ENCODE measurements at regions not wholly inside any gene's neighbourhood (a gene's known extent, or its start where the extent isn't known, plus 50 kb on each side); places are given as distances from the start of the nearest gene placed in this dataset.

- ATAC-seq (replicated peaks in 1 of 4), result no peak
- Mint-ChIP-seq H3K27ac (no peak overlapping the region), H3K4me3 (no peak overlapping the region), H3K27me3 (peaks cover 4 to 14% of the 10 kb centered on the region in 2 donors), H3K36me3 (no peaks in the 10 kb centered on the region), H3K4me1 (no peaks in the 10 kb centered on the region), H3K9me3 (peaks cover 3 to 12% (median 7%) of the 10 kb centered on the region in 3 donors)
- POLR2A ChIA-PET, result no interaction called here
- CTCF ChIA-PET, result no interaction called here
- no peak for DNase-seq
- WGBS (ENCODE audit: insufficient coverage), result 95% methylated on average over 2 of the region's 3 CpGs
- no peaks in the 10 kb centered on the region for H3K9me3 ChIP-seq
- H3K4me1 ChIP-seq (ENCODE audit: control insufficient read depth in 1 of 2, extremely low read depth in 1 of 2, insufficient read depth in 2 of 2, low read length in 2 of 2), result no peaks in the 10 kb centered on the region
- H3K36me3 ChIP-seq (ENCODE audit: control insufficient read depth in 2 of 2, extremely low read depth in 1 of 2, insufficient read depth in 1 of 2, low read length in 1 of 2), result no peaks in the 10 kb centered on the region
- no peak overlapping the region for H3K27ac ChIP-seq (ENCODE audit: low read length)
- no peak overlapping the region for H3K4me3 ChIP-seq (ENCODE audit: control insufficient read depth in 1 of 2, extremely low read depth in 1 of 2, low read length in 1 of 2)
- peaks cover 0 to under 1% of the 10 kb centered on the region in 2 experiments for H3K27me3 ChIP-seq (replicated peaks in 1 of 2; ENCODE audit: control insufficient read depth in 2 of 2, extremely low read depth in 1 of 2, insufficient read depth in 2 of 2, low read length in 1 of 2)
These were observed 209.1 kb upstream of the TUT7 start for GRCh38 chr9:86563350-86563749.

- H3K27me3 Mint-ChIP-seq, result peaks cover 3 to 10% of the 10 kb centered on the region in 2 donors
- no peak for ATAC-seq (replicated peaks in 1 of 4)
- no peaks in the 10 kb centered on the region for H3K4me1 ChIP-seq (ENCODE audit: control insufficient read depth in 1 of 2, extremely low read depth in 1 of 2, insufficient read depth in 2 of 2, low read length in 2 of 2)
- H3K36me3 Mint-ChIP-seq, result no peaks in the 10 kb centered on the region
- H3K27ac ChIP-seq (ENCODE audit: low read length), result no peak overlapping the region
- peaks cover 3 to 11% (median 3%) of the 10 kb centered on the region in 3 donors for H3K9me3 Mint-ChIP-seq
- H3K4me3 ChIP-seq (ENCODE audit: control insufficient read depth in 1 of 2, extremely low read depth in 1 of 2, low read length in 1 of 2), result no peak overlapping the region
- H3K27me3 ChIP-seq (replicated peaks in 1 of 2; ENCODE audit: control insufficient read depth in 2 of 2, extremely low read depth in 1 of 2, insufficient read depth in 2 of 2, low read length in 1 of 2), result no peaks in the 10 kb centered on the region
- H3K4me1 Mint-ChIP-seq, result no peaks in the 10 kb centered on the region
- POLR2A ChIA-PET, result no interaction called here
- no peak overlapping the region for H3K4me3 Mint-ChIP-seq
- CTCF ChIA-PET, result no interaction called here
- no peak for DNase-seq
- H3K36me3 ChIP-seq (ENCODE audit: control insufficient read depth in 2 of 2, extremely low read depth in 1 of 2, insufficient read depth in 1 of 2, low read length in 1 of 2), result no peaks in the 10 kb centered on the region
- H3K9me3 ChIP-seq, result no peaks in the 10 kb centered on the region
- no peak overlapping the region for H3K27ac Mint-ChIP-seq
- WGBS (ENCODE audit: insufficient coverage), result 40% methylated on average over 1 of the region's 5 CpGs
These were observed 208.5 kb upstream of the TUT7 start for GRCh38 chr9:86562691-86563090.

GRCh38 chr9:86557918-86558317 is 203.7 kb upstream of the TUT7 start:
- ATAC-seq (replicated peaks in 1 of 4), result no peak
- Histone ChIP-seq H3K36me3 (ENCODE audit: control insufficient read depth in 2 of 2, extremely low read depth in 1 of 2, insufficient read depth in 1 of 2, low read length in 1 of 2) (no peaks in the 10 kb centered on the region), H3K4me3 (ENCODE audit: control insufficient read depth in 1 of 2, extremely low read depth in 1 of 2, low read length in 1 of 2) (no peak overlapping the region), H3K9me3 (no peaks in the 10 kb centered on the region), H3K27ac (ENCODE audit: low read length) (no peak overlapping the region), H3K4me1 (ENCODE audit: control insufficient read depth in 1 of 2, extremely low read depth in 1 of 2, insufficient read depth in 2 of 2, low read length in 2 of 2) (no peaks in the 10 kb centered on the region), H3K27me3 (replicated peaks in 1 of 2; ENCODE audit: control insufficient read depth in 2 of 2, extremely low read depth in 1 of 2, insufficient read depth in 2 of 2, low read length in 1 of 2) (no peaks in the 10 kb centered on the region)
- H3K36me3 Mint-ChIP-seq, result no peaks in the 10 kb centered on the region
- ChIA-PET POLR2A (no interaction called here), CTCF (no interaction called here)
- WGBS (ENCODE audit: insufficient coverage), result 71% methylated on average over 3 of the region's 3 CpGs
- peaks cover 0 to 3% (median 0%) of the 10 kb centered on the region in 3 donors for H3K9me3 Mint-ChIP-seq
- no peak overlapping the region for H3K27ac Mint-ChIP-seq
- no peak for DNase-seq
- H3K4me1 Mint-ChIP-seq, result no peaks in the 10 kb centered on the region
- no peak overlapping the region for H3K4me3 Mint-ChIP-seq
- peaks cover 15 to 18% of the 10 kb centered on the region in 2 donors for H3K27me3 Mint-ChIP-seq

GRCh38 chr9:86557063-86557766 is 203.0 kb upstream of the TUT7 start:
- Histone ChIP-seq H3K36me3 (ENCODE audit: control insufficient read depth in 2 of 2, extremely low read depth in 1 of 2, insufficient read depth in 1 of 2, low read length in 1 of 2) (no peaks in the 10 kb centered on the region), H3K27ac (ENCODE audit: low read length) (no peak overlapping the region), H3K9me3 (no peaks in the 10 kb centered on the region), H3K4me3 (ENCODE audit: control insufficient read depth in 1 of 2, extremely low read depth in 1 of 2, low read length in 1 of 2) (no peak overlapping the region), H3K4me1 (ENCODE audit: control insufficient read depth in 1 of 2, extremely low read depth in 1 of 2, insufficient read depth in 2 of 2, low read length in 2 of 2) (no peaks in the 10 kb centered on the region), H3K27me3 (replicated peaks in 1 of 2; ENCODE audit: control insufficient read depth in 2 of 2, extremely low read depth in 1 of 2, insufficient read depth in 2 of 2, low read length in 1 of 2) (no peaks in the 10 kb centered on the region)
- ATAC-seq (replicated peaks in 1 of 4) (no peak), DNase-seq (no peak)
- H3K9me3 Mint-ChIP-seq, result peaks cover 0 to 3% (median 0%) of the 10 kb centered on the region in 3 donors
- H3K4me3 Mint-ChIP-seq, result no peak overlapping the region
- peaks cover 17 to 19% of the 10 kb centered on the region in 2 donors for H3K27me3 Mint-ChIP-seq
- H3K27ac Mint-ChIP-seq, result no peak overlapping the region
- 66% methylated on average over 4 of the region's 7 CpGs for WGBS (ENCODE audit: insufficient coverage)
- ChIA-PET CTCF (no interaction called here), POLR2A (no interaction called here)
- H3K4me1 Mint-ChIP-seq, result no peaks in the 10 kb centered on the region
- no peaks in the 10 kb centered on the region for H3K36me3 Mint-ChIP-seq

GRCh38 chr9:86555661-86556060 is 201.5 kb upstream of the TUT7 start:
- CTCF ChIA-PET, result no interaction called here

GRCh38 chr9:86550401-86550800 is 196.2 kb upstream of the TUT7 start:
- Mint-ChIP-seq H3K9me3 (peaks cover 0 to 4% (median 0%) of the 10 kb centered on the region in 3 donors), H3K27me3 (peaks cover 11 to 24% of the 10 kb centered on the region in 2 donors), H3K36me3 (no peaks in the 10 kb centered on the region), H3K27ac (no peak overlapping the region), H3K4me1 (no peaks in the 10 kb centered on the region), H3K4me3 (no peak overlapping the region)
- Histone ChIP-seq H3K4me3 (ENCODE audit: control insufficient read depth in 1 of 2, extremely low read depth in 1 of 2, low read length in 1 of 2) (no peak overlapping the region), H3K9me3 (no peaks in the 10 kb centered on the region), H3K27me3 (replicated peaks in 1 of 2; ENCODE audit: control insufficient read depth in 2 of 2, extremely low read depth in 1 of 2, insufficient read depth in 2 of 2, low read length in 1 of 2) (peaks cover 0 to 6% of the 10 kb centered on the region in 2 experiments), H3K27ac (ENCODE audit: low read length) (no peak overlapping the region), H3K36me3 (ENCODE audit: control insufficient read depth in 2 of 2, extremely low read depth in 1 of 2, insufficient read depth in 1 of 2, low read length in 1 of 2) (no peaks in the 10 kb centered on the region), H3K4me1 (ENCODE audit: control insufficient read depth in 1 of 2, extremely low read depth in 1 of 2, insufficient read depth in 2 of 2, low read length in 2 of 2) (no peaks in the 10 kb centered on the region)
- POLR2A ChIA-PET, result no interaction called here
- no CpG with 5 or more reads among the region's 2 CpGs for WGBS (ENCODE audit: insufficient coverage)
- CTCF ChIA-PET, result no interaction called here
- no peak for DNase-seq
- no peak for ATAC-seq (replicated peaks in 1 of 4)

More at GRCh38 chr9:86555661-86556060, 201.5 kb upstream of the TUT7 start:
- no CpG with 5 or more reads among the region's 2 CpGs for WGBS (ENCODE audit: insufficient coverage)
- Mint-ChIP-seq H3K27me3 (peaks cover 17 to 19% of the 10 kb centered on the region in 2 donors), H3K4me1 (no peaks in the 10 kb centered on the region), H3K4me3 (no peak overlapping the region), H3K9me3 (peaks cover 0 to 3% (median 0%) of the 10 kb centered on the region in 3 donors), H3K36me3 (no peaks in the 10 kb centered on the region), H3K27ac (no peak overlapping the region)
- Histone ChIP-seq H3K36me3 (ENCODE audit: control insufficient read depth in 2 of 2, extremely low read depth in 1 of 2, insufficient read depth in 1 of 2, low read length in 1 of 2) (no peaks in the 10 kb centered on the region), H3K27ac (ENCODE audit: low read length) (no peak overlapping the region), H3K4me3 (ENCODE audit: control insufficient read depth in 1 of 2, extremely low read depth in 1 of 2, low read length in 1 of 2) (no peak overlapping the region), H3K27me3 (replicated peaks in 1 of 2; ENCODE audit: control insufficient read depth in 2 of 2, extremely low read depth in 1 of 2, insufficient read depth in 2 of 2, low read length in 1 of 2) (no peaks in the 10 kb centered on the region), H3K4me1 (ENCODE audit: control insufficient read depth in 1 of 2, extremely low read depth in 1 of 2, insufficient read depth in 2 of 2, low read length in 2 of 2) (no peaks in the 10 kb centered on the region), H3K9me3 (no peaks in the 10 kb centered on the region)
- no peak for DNase-seq
- POLR2A ChIA-PET, result no interaction called here
- no peak for ATAC-seq (replicated peaks in 1 of 4)

- Mint-ChIP-seq H3K36me3 (no peaks in the 10 kb centered on the region), H3K27me3 (peaks cover 11 to 24% of the 10 kb centered on the region in 2 donors), H3K4me1 (no peaks in the 10 kb centered on the region), H3K27ac (no peak overlapping the region), H3K4me3 (no peak overlapping the region), H3K9me3 (peaks cover 0 to 4% (median 0%) of the 10 kb centered on the region in 3 donors)
- ChIA-PET CTCF (no interaction called here), POLR2A (no interaction called here)
- H3K9me3 ChIP-seq, result no peaks in the 10 kb centered on the region
- no peak overlapping the region for H3K27ac ChIP-seq (ENCODE audit: low read length)
- H3K36me3 ChIP-seq (ENCODE audit: control insufficient read depth in 2 of 2, extremely low read depth in 1 of 2, insufficient read depth in 1 of 2, low read length in 1 of 2), result no peaks in the 10 kb centered on the region
- ATAC-seq (replicated peaks in 1 of 4), result no peak
- H3K4me3 ChIP-seq (ENCODE audit: control insufficient read depth in 1 of 2, extremely low read depth in 1 of 2, low read length in 1 of 2), result no peak overlapping the region
- peaks cover 0 to 7% of the 10 kb centered on the region in 2 experiments for H3K27me3 ChIP-seq (replicated peaks in 1 of 2; ENCODE audit: control insufficient read depth in 2 of 2, extremely low read depth in 1 of 2, insufficient read depth in 2 of 2, low read length in 1 of 2)
- DNase-seq, result no peak
- H3K4me1 ChIP-seq (ENCODE audit: control insufficient read depth in 1 of 2, extremely low read depth in 1 of 2, insufficient read depth in 2 of 2, low read length in 2 of 2), result no peaks in the 10 kb centered on the region
- WGBS (ENCODE audit: insufficient coverage), result 63% methylated on average over 2 of the region's 2 CpGs
These were observed 195.7 kb upstream of the TUT7 start for GRCh38 chr9:86549920-86550319.
